NCI-H2081 treated with DMSO at 0.1 percent for 48 hours (cell line): ENCODE measurements at regions not wholly inside any gene's neighbourhood (a gene's known extent, or its start where the extent isn't known, plus 50 kb on each side); places are given as distances from the start of the nearest gene placed in this dataset.
A peak's percentile ranks its signal among the peaks of the same experiment; 100 is the strongest.
"Not testable (repeated sequence)": the region's sequence is repeated elsewhere in the genome, so short reads cannot be mapped to it uniquely, and the experiment has no call there.

ENCODE experiments used
- DNase-seq: peaks from one replicate; lab custom pipeline; 2025; lab: John Stamatoyannopoulos, UW

GRCh38 chr5:101362067-101362466, 459.0 kb upstream of the ST8SIA4 start:
- DNase-seq = no peak

GRCh38 chr5:101346906-101347305, 443.8 kb upstream of the ST8SIA4 start:
- DNase-seq = no peak

GRCh38 chr5:101346447-101346846, 443.4 kb upstream of the ST8SIA4 start:
- DNase-seq = no peak

- no peak for DNase-seq
Observed at GRCh38 chr5:101338226-101338625, 435.1 kb upstream of the ST8SIA4 start.

GRCh38 chr5:101327816-101328215, 424.7 kb upstream of the ST8SIA4 start:
- DNase-seq = no peak

- no peak for DNase-seq
Observed at GRCh38 chr5:101326766-101327165, 423.7 kb upstream of the ST8SIA4 start.

GRCh38 chr5:101316401-101316800, 413.3 kb upstream of the ST8SIA4 start:
- DNase-seq = not testable (repeated sequence)

- peak; percentile 47 for DNase-seq
Observed at GRCh38 chr5:101306391-101307137, 403.5 kb upstream of the ST8SIA4 start.

GRCh38 chr5:101296477-101296876, 393.4 kb upstream of the ST8SIA4 start:
- no peak for DNase-seq

- no peak for DNase-seq
Observed at GRCh38 chr5:101292199-101292598, 389.1 kb upstream of the ST8SIA4 start.

- not testable (repeated sequence) for DNase-seq
Observed at GRCh38 chr5:101290761-101291160, 387.7 kb upstream of the ST8SIA4 start.

GRCh38 chr5:101288633-101289032, 385.6 kb upstream of the ST8SIA4 start:
- DNase-seq = no peak

GRCh38 chr5:101284736-101285375, 381.8 kb upstream of the ST8SIA4 start:
- DNase-seq = no peak

GRCh38 chr5:101283938-101284337, 380.9 kb upstream of the ST8SIA4 start:
- DNase-seq = not testable (repeated sequence)

GRCh38 chr5:101278917-101279316, 375.8 kb upstream of the ST8SIA4 start:
- no peak for DNase-seq

- no peak for DNase-seq
Observed at GRCh38 chr5:101278011-101278687, 375.1 kb upstream of the ST8SIA4 start.

- no peak for DNase-seq
Observed at GRCh38 chr5:101271945-101272344, 368.9 kb upstream of the ST8SIA4 start.

GRCh38 chr5:101271416-101271815, 368.3 kb upstream of the ST8SIA4 start:
- no peak for DNase-seq

- no peak for DNase-seq
Observed at GRCh38 chr5:101260857-101261256, 357.8 kb upstream of the ST8SIA4 start.

GRCh38 chr5:101253096-101253495, 350.0 kb upstream of the ST8SIA4 start:
- no peak for DNase-seq

GRCh38 chr5:101244621-101245020, 341.5 kb upstream of the ST8SIA4 start:
- no peak for DNase-seq

GRCh38 chr5:101212942-101213514, 309.9 kb upstream of the ST8SIA4 start:
- no peak for DNase-seq

- DNase-seq = no peak
Observed at GRCh38 chr5:101206534-101206933, 303.5 kb upstream of the ST8SIA4 start.
